PC-9 (cell line): ENCODE measurements at regions not wholly inside any gene's neighbourhood (a gene's known extent, or its start where the extent isn't known, plus 50 kb on each side); places are given as distances from the start of the nearest gene placed in this dataset.

Experiments
- BruUV-seq: library from RNA; stranded (reverse); fragments of 400-500 nt; replicated peaks from 2 replicates; lab custom pipeline; 2021; lab: Mats Ljungman, UMichigan
- CTCF ChIA-PET: fragments of 300-600 bp; sonication (Branson Sonifier 250); formaldehyde crosslinking; loops from one replicate; lab custom pipeline; 2022; ENCODE audit warnings: antibody characterized with exemption; lab: Charles Lee
- POLR2A ChIA-PET: fragments of 300-600 bp; sonication (Branson Sonifier 250); formaldehyde crosslinking; loops from one replicate; lab custom pipeline; 2022; ENCODE audit warnings: antibody characterized with exemption; ENCODE audit not compliant: unreplicated experiment; lab: Charles Lee
- DNase-seq, 2 experiments: peaks; one replicate each; pipeline versions ENCODE4 v3.0.0 to v3.0.0-alpha.2; 2015 to 2022; ENCODE audit warnings: mixed read lengths in 1 of 2
- H2AFZ ChIP-seq: fragments of 200-600 bp; sonication (generic); 2 replicates; pipeline ENCODE4 v1.8.1; 2017; ENCODE audit warnings: antibody characterized with exemption
- H3F3A ChIP-seq: fragments of 200-600 bp; sonication (generic); 2 replicates; pipeline ENCODE4 v1.8.1; 2017; ENCODE audit warnings: antibody characterized with exemption, mild to moderate bottlenecking, low read depth; ENCODE audit not compliant: insufficient read depth
- H3K27ac ChIP-seq: fragments of 200-600 bp; sonication (generic); 2 replicates; pipeline ENCODE4 v1.6.1; 2016; ENCODE audit warnings: mixed run types
- H3K27me3 ChIP-seq: fragments of 200-600 bp; sonication (generic); 2 replicates; pipeline ENCODE4 v1.6.1; 2016; ENCODE audit warnings: low read depth, mixed run types; ENCODE audit not compliant: insufficient read depth
- H3K36me3 ChIP-seq: fragments of 200-600 bp; sonication (generic); 2 replicates; pipeline ENCODE4 v1.6.1; 2016; ENCODE audit warnings: low read depth, mixed run types
- H3K4me1 ChIP-seq: fragments of 200-600 bp; sonication (generic); replicated peaks from 2 replicates; pipeline ENCODE4 v1.6.1; 2016; ENCODE audit warnings: mixed run types; ENCODE audit not compliant: insufficient read depth
- H3K4me2 ChIP-seq: fragments of 200-600 bp; sonication (generic); 2 replicates; pipeline ENCODE4 v1.6.1; 2017; ENCODE audit warnings: mixed run types
- H3K4me3 ChIP-seq: fragments of 200-600 bp; sonication (generic); 2 replicates; pipeline ENCODE4 v1.6.1; 2016; ENCODE audit warnings: mixed run types
- H3K79me2 ChIP-seq: fragments of 200-600 bp; sonication (generic); 2 replicates; pipeline ENCODE4 v1.6.1; 2017; ENCODE audit warnings: low read depth, mixed run types
- H3K9me2 ChIP-seq: fragments of 200-600 bp; sonication (generic); 2 replicates; pipeline ENCODE4 v1.8.1; 2017; ENCODE audit warnings: mild to moderate bottlenecking; ENCODE audit not compliant: insufficient read depth
- H3K9me3 ChIP-seq: fragments of 200-600 bp; sonication (generic); 2 replicates; pipeline ENCODE4 v1.8.1; 2016; ENCODE audit warnings: low read depth; ENCODE audit not compliant: insufficient read depth
- H4K20me1 ChIP-seq: fragments of 200-600 bp; sonication (generic); 2 replicates; pipeline ENCODE4 v1.8.1; 2017; ENCODE audit not compliant: insufficient read depth
- EZH2 ChIP-seq: fragments of 200-600 bp; sonication (generic); IDR thresholded peaks from 2 replicates; pipeline ENCODE4 v1.8.0; 2017; ENCODE audit warnings: antibody characterized with exemption, low read depth
- intact Hi-C: fragments of 100-400 bp; cut with micrococcal nuclease; formaldehyde crosslinking; loops from one replicate; pipeline ENCODE4 v1.10.0; 2022; ENCODE audit not compliant: unreplicated experiment
- TF ChIP-seq, protein P1 (sequence below): fragments of 200-600 bp; sonication (generic); conservative IDR thresholded peaks from 2 replicates; pipeline ENCODE4 v1.6.1; 2017; ENCODE audit warnings: mixed run types, antibody characterized with exemption, mild to moderate bottlenecking, moderate library complexity

DNA sequence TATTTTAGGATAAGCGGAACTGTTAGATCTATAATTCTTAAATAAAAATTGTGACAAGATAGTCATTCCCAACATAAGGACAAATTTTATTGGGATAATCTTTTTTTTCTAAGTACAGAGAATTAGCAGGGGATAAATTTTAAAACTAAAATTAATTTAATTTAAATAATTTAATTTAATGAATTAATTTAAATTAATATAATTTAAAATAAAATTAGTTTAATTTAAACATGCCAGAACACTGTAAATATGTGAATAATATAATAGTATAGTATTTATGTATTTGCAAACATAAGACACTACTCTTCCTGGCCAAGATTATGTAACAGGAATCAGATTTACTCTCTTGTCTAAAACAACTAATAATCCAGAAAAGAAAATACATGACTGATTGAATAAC lies 1055.9 kb downstream of the PDHA2 start:
- Histone ChIP-seq H3F3A (no peaks in the 10 kb centered on the region), H4K20me1 (no peaks in the 10 kb centered on the region), H3K4me3 (no peak overlapping the region), H3K9me2 (no peaks in the 10 kb centered on the region), H3K36me3 (no peaks in the 10 kb centered on the region), H3K27ac (no peak overlapping the region), H3K4me2 (no peak overlapping the region), H3K9me3 (no peaks in the 10 kb centered on the region), H2AFZ (no peak overlapping the region), H3K27me3 (no peaks in the 10 kb centered on the region), H3K4me1 (no peaks in the 10 kb centered on the region), H3K79me2 (no peaks in the 10 kb centered on the region)
- TF ChIP-seq EZH2: no peak
- TF ChIP-seq, protein P1, sequence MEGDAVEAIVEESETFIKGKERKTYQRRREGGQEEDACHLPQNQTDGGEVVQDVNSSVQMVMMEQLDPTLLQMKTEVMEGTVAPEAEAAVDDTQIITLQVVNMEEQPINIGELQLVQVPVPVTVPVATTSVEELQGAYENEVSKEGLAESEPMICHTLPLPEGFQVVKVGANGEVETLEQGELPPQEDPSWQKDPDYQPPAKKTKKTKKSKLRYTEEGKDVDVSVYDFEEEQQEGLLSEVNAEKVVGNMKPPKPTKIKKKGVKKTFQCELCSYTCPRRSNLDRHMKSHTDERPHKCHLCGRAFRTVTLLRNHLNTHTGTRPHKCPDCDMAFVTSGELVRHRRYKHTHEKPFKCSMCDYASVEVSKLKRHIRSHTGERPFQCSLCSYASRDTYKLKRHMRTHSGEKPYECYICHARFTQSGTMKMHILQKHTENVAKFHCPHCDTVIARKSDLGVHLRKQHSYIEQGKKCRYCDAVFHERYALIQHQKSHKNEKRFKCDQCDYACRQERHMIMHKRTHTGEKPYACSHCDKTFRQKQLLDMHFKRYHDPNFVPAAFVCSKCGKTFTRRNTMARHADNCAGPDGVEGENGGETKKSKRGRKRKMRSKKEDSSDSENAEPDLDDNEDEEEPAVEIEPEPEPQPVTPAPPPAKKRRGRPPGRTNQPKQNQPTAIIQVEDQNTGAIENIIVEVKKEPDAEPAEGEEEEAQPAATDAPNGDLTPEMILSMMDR: no peak
- DNase-seq: no peak
- intact Hi-C loops: no loop called here
- BruUV-seq: no TSS peak
- POLR2A ChIA-PET: no interaction called here
- CTCF ChIA-PET: no interaction called here

- Histone ChIP-seq H4K20me1 (no peaks in the 10 kb centered on the region), H3K79me2 (no peaks in the 10 kb centered on the region), H3K4me3 (no peak overlapping the region), H3K27ac (no peak overlapping the region), H3F3A (no peaks in the 10 kb centered on the region), H3K9me3 (no peaks in the 10 kb centered on the region), H3K27me3 (no peaks in the 10 kb centered on the region), H3K4me1 (no peaks in the 10 kb centered on the region), H3K4me2 (no peak overlapping the region), H3K9me2 (no peaks in the 10 kb centered on the region), H2AFZ (no peak overlapping the region), H3K36me3 (no peaks in the 10 kb centered on the region)
- intact Hi-C loops: no loop called here
- BruUV-seq: no TSS peak
- POLR2A ChIA-PET: no interaction called here
- no peak for DNase-seq
- TF ChIP-seq, protein P1: no peak
- no peak for TF ChIP-seq EZH2
- CTCF ChIA-PET: no interaction called here
Measured at GRCh38 chr4:96912716-96913115, 1072.8 kb downstream of the PDHA2 start.

DNA sequence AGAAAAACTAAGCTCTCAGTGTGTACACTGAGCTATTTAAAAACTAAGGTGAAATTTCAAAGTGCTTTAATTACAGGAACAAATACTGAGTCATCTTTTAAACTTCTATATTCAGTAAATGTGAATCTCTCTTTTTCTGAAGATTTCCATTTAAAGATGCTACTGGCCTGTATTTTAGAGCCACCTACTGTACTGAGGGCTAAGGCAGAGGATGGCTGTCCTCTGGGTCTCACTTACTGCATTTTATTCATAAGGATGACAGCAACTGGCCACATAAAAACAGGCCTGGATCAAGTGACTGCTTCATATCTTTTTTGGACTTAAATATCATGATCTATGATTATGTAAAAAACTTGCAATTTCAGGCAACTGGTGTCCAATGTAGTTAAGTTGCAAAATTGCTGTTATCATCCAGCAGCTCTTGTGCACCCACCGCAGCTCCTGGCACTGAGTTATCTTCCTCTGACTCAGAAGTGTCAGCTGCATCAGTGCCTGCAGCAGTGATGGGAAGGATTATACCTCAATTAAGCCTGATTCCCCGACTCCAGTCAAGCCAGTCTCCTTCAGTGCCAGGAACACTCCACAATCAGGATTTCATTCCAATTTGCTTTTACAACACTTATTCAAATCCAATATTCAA lies 1073.7 kb downstream of the PDHA2 start:
- DNase-seq: no peak
- POLR2A ChIA-PET: no interaction called here
- BruUV-seq: no TSS peak

More for the DNA sequence above, 1073.7 kb downstream of the PDHA2 start:
- no peaks in the 10 kb centered on the region for H3K9me3 ChIP-seq
- H2AFZ ChIP-seq: no peak overlapping the region
- TF ChIP-seq EZH2: no peak
- TF ChIP-seq, protein P1: no peak
- CTCF ChIA-PET: no interaction called here
- H3K27me3 ChIP-seq: no peaks in the 10 kb centered on the region
- H3K4me1 ChIP-seq: no peaks in the 10 kb centered on the region
- no peak overlapping the region for H3K4me2 ChIP-seq
- H3K79me2 ChIP-seq: no peaks in the 10 kb centered on the region
- H3K36me3 ChIP-seq: no peaks in the 10 kb centered on the region
- H3K27ac ChIP-seq: no peak overlapping the region
- H3K4me3 ChIP-seq: no peak overlapping the region
- H3F3A ChIP-seq: no peaks in the 10 kb centered on the region
- intact Hi-C loops: no loop called here
- no peaks in the 10 kb centered on the region for H3K9me2 ChIP-seq
- no peaks in the 10 kb centered on the region for H4K20me1 ChIP-seq
